ENCODE measurements at regions not wholly inside any gene's neighbourhood (a gene's known extent, or its start where the extent isn't known, plus 50 kb on each side); places are given as distances from the start of the nearest gene placed in this dataset.

DNA sequence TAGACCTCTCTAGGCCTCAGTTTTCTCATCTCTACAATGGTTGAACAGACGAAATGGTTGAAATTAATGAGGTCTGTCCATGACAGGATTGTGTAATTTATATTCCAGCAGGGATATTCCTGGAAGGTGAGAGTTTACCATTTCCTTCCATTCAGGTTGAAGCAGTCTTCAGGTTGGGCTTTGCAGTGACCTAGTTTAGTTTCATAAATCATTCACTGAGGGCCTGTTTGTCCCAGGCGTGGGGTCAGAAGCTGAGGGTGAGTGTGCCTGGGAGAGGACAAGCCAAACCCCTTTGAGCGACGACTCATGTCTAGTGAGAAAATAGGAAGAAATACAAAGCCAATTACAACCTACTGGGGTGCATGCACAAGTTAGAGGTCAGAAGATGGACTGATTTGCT, 57.2 kb upstream of the CACNA2D3 start:
- TF ChIP-seq GATA2 (IDR thresholded peaks at IDR 0.05; ENCODE audit: low read depth, low read length) (no peak), GATA3 (IDR thresholded peaks at IDR 0.05; ENCODE audit: low read depth, low read length) (no peak)

Data from SH-SY5Y (cell line).